Nucleus accumbens (tissue), 56 donors: ENCODE measurements at regions not wholly inside any gene's neighbourhood (a gene's known extent, or its start where the extent isn't known, plus 50 kb on each side); places are given as distances from the start of the nearest gene placed in this dataset.

ENCODE experiments used
- DNase-seq, 56 donors: peaks; one replicate each; lab custom pipeline; 2025; lab: John Stamatoyannopoulos, UW

GRCh38 chr4:160848901-160849760 is 1314.7 kb downstream of the FSTL5 start:
- DNase-seq, result no peak

- no peak for DNase-seq
Observed at GRCh38 chr4:160864253-160864652, 1299.5 kb downstream of the FSTL5 start.

GRCh38 chr4:160869899-160870298 is 1293.9 kb downstream of the FSTL5 start:
- DNase-seq, result no peak

GRCh38 chr4:160872491-160872890 is 1291.3 kb downstream of the FSTL5 start:
- no peak for DNase-seq

GRCh38 chr4:160877087-160877790 is 1286.6 kb downstream of the FSTL5 start:
- DNase-seq, result no peak

DNA sequence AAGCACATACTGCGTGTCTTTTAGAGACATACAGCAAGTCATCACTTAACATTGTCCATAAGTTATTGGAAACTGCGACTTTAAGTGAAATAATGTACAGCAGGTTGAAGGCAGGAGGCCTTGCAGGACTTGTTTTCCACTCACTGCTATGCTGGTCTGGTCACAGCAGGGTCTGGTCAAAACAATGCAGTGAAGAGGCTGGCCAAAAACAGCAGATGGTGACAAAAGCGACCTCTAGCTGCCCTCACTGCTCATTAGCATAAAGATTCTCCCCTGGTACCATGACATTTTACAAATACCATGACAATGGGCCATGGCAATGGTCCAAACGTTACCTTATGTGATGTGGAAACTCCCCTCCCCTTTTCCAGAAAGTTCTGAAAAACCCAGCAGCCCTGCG is 1283.6 kb downstream of the FSTL5 start:
- no peak for DNase-seq

DNA sequence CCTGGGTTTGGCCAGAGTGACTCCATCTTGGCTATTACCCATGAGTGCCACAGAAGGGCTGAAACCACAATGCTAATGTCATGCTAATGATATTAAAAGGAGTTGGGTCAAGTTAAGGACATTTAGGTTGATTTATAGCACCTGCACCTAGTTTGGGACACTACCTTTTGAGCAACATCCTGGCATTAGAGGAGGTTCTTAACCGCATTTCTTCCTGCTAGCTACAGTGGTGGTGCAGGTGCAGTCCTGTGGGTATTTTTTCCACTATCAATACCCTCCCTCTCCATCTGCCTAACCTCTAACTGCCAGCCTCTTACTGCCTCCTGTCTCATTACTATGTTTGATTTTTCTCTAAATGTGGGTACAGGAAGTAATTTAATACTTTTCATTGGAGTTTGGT is 1276.1 kb downstream of the FSTL5 start:
- DNase-seq, result no peak

DNA sequence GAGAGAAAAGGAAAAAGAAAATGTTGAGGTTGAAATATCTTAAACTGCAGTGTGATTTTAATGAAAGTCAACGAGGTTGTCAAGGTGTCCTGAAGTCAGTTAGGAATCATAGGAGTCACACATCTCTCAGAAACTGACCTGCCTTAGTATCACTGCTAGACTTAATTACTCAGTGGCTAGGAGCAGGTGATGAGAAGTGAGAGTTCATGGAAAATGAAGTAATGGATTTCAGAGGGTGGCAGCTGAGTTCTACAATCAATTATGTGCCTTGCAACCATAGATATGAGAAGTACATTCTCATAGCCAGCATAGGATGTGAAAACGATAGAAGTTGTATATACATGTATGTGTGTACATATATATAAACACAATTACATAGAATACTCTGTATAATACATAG is 1269.7 kb downstream of the FSTL5 start:
- DNase-seq, result no peak

GRCh38 chr4:160894809-160895208 is 1269.0 kb downstream of the FSTL5 start:
- DNase-seq, result no peak

DNA sequence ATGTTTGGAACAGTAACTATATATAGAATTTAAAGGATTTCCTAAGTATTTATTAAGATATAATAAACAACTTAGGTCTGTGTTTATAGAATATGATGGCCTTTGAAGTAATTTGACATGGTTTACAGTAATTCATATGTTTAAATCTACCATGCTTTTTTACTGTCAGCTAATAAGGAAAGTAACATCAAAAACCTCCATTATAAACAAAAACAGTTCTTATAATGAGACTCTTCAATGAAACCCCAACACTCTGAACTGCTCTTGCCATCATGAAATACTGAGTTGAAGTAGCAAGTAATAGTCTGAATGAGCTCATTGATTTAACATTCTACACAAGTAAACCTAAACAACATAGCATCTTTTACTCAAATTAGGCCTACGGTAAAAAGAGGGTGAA is 1236.5 kb downstream of the FSTL5 start:
- DNase-seq, result no peak

DNA sequence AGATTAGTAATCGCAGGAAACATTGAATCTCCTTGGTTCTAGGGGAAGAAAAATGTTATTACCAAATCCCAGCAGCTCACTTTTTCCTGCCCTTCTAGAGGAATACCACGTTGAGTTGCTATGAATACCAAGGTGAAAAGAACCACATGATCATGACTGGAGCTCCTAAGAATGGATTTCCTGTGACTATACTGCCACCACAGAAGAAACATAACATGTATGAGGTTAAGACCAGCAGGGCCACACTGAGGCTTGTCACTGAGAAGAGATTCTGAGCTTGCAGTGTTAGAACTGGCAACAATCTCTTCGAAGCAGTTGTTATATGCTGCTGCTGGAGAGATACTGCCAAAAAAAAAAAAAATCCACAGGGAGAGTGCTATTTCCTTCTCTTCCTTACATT is 1235.3 kb downstream of the FSTL5 start:
- DNase-seq, result no peak

DNA sequence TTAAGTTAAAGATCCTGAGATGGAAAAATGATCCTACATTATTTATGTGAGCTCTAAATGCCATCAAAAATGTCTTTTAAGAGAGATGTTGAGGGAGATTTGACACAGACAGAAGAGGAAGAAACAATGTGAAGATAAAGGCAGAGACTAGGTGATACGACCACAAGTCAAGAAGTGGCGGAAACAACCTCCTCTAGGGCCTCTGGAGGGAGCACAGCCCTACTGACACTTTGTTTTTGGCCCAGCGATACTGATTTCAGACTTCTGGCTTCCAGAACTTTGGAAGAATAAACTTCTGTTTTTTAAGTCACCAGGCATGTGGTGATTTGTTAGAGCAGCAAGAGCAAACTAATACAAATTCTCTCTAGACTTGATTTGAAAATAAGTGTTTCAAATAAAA is 1216.1 kb downstream of the FSTL5 start:
- DNase-seq, result no peak

GRCh38 chr4:160956875-160957274 is 1206.9 kb downstream of the FSTL5 start:
- no peak for DNase-seq

DNA sequence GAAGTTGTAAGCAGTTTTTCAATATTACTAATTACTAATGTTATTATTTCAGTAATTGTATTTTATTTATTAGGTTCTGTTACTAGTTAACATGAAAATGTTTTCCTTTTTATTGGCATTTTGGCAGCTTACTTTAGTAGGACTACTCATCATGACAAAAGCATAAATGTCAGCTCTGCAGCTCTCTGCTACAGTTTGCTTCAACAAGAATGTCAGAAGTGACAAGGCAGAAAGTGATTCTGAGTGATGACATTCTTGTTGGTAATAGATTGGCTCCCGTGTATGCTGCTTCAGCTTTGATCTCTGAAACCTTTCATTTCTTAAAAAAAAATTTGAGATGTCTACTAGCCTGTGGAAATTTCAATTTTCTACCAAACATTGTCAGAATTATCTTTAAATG is 1193.9 kb downstream of the FSTL5 start:
- no peak for DNase-seq

DNA sequence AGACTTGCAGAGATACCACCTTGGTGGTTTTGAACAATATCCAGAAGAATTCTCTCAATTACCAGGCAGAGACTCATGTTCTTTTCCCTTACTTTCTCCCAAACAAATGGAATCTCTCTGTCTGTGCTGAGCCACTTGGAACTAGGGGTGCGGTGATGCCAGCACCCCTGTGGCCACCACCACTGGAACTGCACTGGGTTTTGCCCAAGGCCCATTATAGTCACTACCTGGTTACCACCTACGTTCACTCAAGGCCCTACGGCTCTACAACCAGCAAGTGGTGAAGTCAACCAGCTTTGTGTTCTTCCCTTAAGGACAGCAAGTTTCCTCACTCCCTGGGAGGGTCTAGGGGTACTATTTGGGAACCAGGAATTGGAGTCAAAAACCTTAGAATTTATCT is 1183.7 kb downstream of the FSTL5 start:
- no peak for DNase-seq

DNA sequence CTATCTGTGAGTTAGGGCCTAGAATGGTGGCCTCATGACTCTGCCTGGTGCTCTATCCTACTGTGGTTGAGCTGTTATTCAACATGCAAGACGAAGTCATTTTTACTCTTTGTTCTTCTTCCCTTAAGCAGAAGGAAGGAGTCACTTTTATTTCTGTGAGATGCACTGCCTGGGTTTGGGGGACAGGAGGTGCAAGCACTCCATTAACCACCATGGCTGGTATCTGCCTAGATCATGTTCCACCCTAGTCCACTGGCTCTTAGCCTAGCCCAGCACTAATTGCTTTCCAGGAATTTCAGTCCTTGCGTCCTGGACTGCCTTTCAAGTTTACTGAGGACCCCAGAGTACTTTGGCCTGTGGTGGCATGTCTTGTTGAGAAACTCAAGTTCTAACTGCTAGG is 1182.7 kb downstream of the FSTL5 start:
- DNase-seq, result no peak

DNA sequence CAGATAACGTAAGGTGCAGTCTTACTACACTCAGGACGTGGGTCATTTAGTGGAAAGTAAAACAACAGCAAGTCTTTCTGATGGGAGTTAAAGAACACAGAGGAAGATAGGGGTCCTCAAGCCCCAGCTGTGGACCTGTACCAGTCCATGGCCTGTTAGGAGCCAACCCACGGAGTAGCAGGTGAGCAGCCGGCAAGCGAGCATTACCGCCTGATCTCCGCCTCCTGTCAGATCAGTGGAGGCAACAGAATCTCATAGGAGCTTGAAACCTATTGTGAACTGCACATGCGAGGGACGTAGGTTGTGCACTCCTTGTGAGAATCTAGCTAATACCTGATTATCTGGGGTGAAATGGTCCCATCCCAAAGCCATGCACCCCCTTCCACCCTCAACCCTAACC is 1180.8 kb downstream of the FSTL5 start:
- no peak for DNase-seq

- DNase-seq, result no peak
Observed at GRCh38 chr4:161002386-161002785, 1161.4 kb downstream of the FSTL5 start.

DNA sequence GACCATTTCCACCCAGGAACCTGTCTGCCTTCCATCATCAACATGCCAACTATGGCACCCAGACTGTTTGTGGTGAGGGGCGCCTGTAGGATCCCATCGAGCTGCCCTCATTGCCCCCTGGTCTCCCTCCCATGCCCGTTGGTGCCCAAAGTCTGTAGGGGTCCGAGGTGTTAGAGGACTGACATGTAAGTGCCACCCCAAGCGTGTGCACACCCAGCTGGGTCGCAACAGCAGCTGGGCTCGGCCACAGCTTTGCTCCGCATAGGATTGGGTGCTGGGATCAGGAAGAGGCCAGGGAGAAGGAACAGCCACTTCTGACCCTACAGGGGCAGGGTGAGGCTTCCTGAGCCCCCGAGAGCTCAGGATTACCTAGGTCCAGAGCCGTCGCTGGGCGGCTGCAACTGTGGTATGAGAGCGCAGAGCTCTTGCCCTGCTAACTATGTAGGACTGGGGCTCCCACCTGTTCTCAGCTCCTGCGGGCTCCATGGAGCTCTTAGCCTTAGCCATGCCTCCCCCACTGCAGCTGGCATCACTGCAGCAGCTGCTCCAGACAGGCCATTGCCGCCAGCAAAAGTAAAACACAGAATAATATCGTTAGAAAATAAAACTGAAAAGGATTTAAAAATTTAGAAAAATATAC is 1160.3 kb downstream of the FSTL5 start:
- DNase-seq, result no peak

- no peak for DNase-seq
Observed at GRCh38 chr4:161005746-161006145, 1158.1 kb downstream of the FSTL5 start.

DNA sequence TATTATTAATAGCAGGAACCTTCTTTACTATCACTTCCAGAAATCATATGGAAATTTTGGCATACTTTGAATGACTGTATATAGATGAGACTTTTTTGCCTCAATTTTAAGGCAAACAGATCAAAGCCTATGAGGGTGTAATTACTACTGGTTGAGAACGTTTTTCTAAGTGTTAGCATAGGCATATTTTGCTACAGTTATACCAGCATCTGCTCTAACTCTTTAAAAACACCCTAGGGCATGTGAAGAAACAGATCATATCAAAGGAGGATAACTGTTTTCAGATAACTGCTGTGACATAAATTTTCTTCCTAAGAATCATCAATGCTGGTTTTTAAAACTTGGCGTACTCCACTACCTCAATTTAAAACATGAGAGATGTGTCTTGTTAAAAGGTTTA is 1155.3 kb downstream of the FSTL5 start:
- DNase-seq, result no peak

DNA sequence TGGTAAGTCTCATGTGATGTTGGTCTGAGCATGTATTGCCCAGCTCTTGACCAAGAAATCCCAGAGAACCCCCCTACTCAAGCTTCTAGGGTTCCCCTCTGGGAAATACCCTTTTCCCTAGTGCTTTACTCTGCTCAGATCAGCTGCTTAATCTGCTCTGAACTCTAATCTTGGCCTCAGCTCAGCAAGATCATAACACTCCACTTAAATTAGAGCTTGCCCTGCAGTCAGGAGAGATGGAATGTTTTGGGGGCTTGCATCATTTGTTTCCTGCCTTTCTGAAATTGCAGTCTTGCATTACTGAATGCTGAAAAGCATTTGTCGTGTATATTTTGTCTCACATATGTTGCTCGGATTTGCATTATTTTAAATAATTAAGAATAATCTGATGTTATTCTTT is 1153.6 kb downstream of the FSTL5 start:
- DNase-seq, result no peak
